GM06990 (cell line): ENCODE measurements at regions not wholly inside any gene's neighbourhood (a gene's known extent, or its start where the extent isn't known, plus 50 kb on each side); places are given as distances from the start of the nearest gene placed in this dataset.
"Not testable (repeated sequence)": the region's sequence is repeated elsewhere in the genome, so short reads cannot be mapped to it uniquely, and the experiment has no call there.

Experiments used
- DNase-seq: peaks from one replicate; pipeline ENCODE4 v3.0.0-alpha.2; 2011; ENCODE audit not compliant: insufficient read length; ENCODE audit errors: extremely low read depth
- H3K27me3 ChIP-seq: replicated peaks from 2 replicates; pipeline ENCODE4 v1.6.0; 2011; ENCODE audit warnings: low read length; ENCODE audit not compliant: control insufficient read depth, insufficient read depth
- H3K36me3 ChIP-seq: 2 replicates; pipeline ENCODE4 v1.5.1; 2011; ENCODE audit warnings: low read length; ENCODE audit not compliant: control insufficient read depth, insufficient read depth
- H3K4me3 ChIP-seq: replicated peaks from 2 replicates; pipeline ENCODE4 v1.5.1; 2011; ENCODE audit warnings: low read depth, mild to moderate bottlenecking, control low read depth, low read length
- TF ChIP-seq, protein P1 (sequence below): IDR thresholded peaks from 2 replicates; pipeline ENCODE4 v1.5.1; 2011; ENCODE audit warnings: low read length, control low read depth, mild to moderate bottlenecking, inconsistent platforms; ENCODE audit not compliant: insufficient read depth, poor library complexity, severe bottlenecking

DNA sequence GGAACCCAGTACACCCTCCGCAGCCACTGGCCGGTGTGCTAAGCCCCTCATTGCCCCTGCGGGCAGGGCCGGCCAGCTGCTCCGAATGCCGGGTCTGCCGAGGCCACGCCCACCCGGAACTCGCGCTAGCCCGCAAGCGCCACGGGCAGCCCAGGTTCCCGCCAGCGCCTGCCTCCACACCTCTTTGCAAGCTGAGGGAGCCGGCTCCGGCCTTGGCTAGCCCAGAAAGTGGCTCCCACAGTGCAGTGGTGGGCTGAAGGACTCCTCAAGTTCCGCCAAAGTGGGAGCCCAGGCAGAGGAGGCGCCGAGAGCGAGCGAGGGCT lies 81.4 kb upstream of the BCHE start:
- Histone ChIP-seq H3K27me3 (no peaks in the 10 kb centered on the region), H3K4me3 (no peak overlapping the region), H3K36me3 (no peaks in the 10 kb centered on the region)
- no peak for DNase-seq
- TF ChIP-seq, protein P1, sequence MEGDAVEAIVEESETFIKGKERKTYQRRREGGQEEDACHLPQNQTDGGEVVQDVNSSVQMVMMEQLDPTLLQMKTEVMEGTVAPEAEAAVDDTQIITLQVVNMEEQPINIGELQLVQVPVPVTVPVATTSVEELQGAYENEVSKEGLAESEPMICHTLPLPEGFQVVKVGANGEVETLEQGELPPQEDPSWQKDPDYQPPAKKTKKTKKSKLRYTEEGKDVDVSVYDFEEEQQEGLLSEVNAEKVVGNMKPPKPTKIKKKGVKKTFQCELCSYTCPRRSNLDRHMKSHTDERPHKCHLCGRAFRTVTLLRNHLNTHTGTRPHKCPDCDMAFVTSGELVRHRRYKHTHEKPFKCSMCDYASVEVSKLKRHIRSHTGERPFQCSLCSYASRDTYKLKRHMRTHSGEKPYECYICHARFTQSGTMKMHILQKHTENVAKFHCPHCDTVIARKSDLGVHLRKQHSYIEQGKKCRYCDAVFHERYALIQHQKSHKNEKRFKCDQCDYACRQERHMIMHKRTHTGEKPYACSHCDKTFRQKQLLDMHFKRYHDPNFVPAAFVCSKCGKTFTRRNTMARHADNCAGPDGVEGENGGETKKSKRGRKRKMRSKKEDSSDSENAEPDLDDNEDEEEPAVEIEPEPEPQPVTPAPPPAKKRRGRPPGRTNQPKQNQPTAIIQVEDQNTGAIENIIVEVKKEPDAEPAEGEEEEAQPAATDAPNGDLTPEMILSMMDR, result no peak

DNA sequence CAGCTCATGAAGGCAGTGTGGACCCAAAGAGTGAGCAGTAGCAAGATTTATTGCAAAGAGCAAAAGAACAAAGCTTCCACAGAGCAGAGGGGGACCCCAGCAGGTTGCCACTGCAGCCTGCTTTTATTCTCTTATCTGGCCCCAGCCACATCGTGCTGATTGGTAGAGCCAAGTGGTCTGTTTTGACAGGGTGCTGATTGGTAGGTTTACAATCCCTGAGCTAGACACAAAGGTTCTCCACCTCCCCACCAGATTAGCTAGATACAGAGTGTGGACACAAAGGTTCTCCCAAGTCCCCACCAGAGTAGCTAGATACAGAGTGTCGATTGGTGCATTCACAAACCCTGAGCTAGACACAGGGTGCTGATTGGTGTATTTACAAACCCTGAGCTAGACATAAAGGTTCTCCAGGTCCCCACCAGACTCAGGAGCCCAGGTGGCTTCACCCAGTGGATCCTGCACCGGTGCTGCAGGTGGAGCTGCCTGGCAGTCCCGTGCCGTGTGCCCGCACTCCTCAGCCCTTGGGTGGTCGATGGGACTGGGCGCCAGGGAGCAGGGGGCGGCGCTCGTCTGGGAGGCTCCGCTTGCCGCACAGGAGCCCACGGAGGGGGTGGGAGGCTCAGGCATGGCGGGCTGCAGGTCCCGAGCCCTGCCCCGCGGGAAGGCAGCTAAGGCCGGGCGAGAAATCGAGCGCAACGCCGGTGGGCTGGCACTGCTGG lies 80.9 kb upstream of the BCHE start:
- not testable (repeated sequence) for H3K36me3 ChIP-seq, DNase-seq, H3K4me3 ChIP-seq, H3K27me3 ChIP-seq

DNA sequence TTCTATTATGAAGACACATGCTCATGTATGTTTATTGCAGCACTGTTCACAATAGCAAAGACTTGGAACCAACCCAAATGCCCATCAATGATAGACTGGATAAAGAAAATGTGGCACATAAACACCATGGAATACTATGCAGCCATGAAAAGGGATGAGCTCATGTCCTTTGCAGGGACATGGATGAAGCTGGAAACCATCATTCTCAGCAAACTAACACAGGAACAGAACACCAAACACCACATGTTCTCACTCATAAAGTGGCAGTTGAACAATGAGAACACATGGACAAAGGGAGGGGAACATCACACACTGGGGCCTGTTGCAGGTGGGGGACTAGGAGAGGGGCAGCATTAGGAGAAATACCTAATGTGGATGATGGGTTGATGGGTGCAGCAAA lies 77.9 kb upstream of the BCHE start:
- not testable (repeated sequence) for H3K4me3 ChIP-seq

DNA sequence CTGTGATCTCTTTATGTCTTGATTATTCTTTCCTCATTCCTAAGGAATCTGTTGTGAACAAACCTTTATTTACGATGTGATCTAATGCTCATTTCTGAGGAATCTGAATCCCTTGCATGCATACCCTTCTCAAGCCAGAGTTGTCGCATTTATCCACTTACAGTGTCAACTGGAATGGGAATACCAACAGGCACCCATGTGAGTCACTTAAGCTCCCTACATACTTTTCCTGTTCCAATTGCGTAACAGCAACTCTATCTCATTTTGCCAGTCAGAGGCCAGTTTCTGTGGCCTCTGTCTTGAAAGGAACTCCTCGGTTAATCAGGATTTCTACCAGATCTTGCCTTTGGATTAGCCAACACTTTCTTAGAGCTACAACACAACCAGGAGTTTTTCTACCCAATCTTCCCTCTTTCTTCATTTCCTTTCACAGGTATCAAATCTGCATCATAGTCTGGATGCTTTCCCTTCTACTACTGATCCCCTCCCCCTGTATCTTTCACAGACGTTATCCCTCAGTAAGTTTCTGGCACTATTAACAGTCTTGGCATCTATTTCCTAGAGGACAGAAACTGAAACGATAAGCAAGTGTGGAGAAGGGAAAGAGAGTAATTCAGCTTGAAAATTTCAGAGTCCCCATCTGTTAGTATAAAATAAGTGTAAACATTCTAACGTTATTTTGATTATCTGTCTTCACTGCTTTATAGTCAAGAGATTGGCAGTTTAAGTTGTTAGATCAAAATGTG lies 66.8 kb upstream of the BCHE start:
- no peak for DNase-seq
- Histone ChIP-seq H3K27me3 (no peaks in the 10 kb centered on the region), H3K36me3 (no peaks in the 10 kb centered on the region), H3K4me3 (no peak overlapping the region)
- TF ChIP-seq, protein P1, result no peak

More for the DNA sequence above, 77.9 kb upstream of the BCHE start:
- not testable (repeated sequence) for H3K27me3 ChIP-seq, H3K36me3 ChIP-seq, DNase-seq

DNA sequence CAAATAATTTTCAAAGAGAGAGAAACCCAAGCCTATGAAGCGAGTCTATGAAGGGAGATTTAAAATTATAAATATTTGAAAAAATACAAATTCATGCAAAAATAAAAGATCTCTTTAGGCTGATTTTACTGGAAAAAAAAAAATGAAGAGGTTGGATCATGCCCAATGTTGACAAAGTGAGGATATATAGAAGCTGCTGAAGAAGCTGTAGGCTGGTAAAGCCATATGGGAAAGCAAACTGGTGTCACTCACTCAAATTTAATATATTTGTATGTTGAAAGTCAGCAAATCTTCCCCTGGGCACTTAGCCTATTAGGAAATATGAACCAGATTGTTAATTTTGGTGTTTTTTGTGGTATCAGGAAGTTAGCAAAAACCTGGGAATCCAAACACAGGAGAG lies 61.8 kb upstream of the BCHE start:
- H3K4me3 ChIP-seq, result no peak overlapping the region
- TF ChIP-seq, protein P1, result no peak
- H3K27me3 ChIP-seq, result no peaks in the 10 kb centered on the region

DNA sequence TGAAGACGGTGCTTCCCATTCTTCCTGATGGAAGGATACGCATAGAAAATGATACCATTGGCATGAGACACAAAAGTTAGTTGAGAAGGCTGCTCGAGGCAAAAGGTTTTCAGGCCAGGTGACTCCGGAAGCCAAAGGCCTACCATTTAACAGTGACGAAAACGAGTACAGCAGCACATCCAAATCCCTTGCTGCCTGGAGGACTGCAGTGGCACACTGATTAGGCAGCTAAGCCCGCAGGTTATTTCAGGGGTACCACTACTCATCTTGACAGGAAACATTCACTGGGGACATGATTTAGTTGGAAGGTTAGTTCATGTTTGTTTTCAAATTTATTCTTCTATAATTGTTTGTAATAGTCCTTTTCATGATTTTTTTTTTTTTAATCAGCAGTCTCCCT lies 59.9 kb upstream of the BCHE start:
- H3K4me3 ChIP-seq, result no peak overlapping the region
- DNase-seq, result no peak
- TF ChIP-seq, protein P1, result no peak
- H3K36me3 ChIP-seq, result no peaks in the 10 kb centered on the region
- H3K27me3 ChIP-seq, result no peaks in the 10 kb centered on the region

More for the DNA sequence above, 61.8 kb upstream of the BCHE start:
- no peaks in the 10 kb centered on the region for H3K36me3 ChIP-seq
- DNase-seq, result no peak
